Germinal center (tissue), 1 donor: ENCODE measurements at regions not wholly inside any gene's neighbourhood (a gene's known extent, or its start where the extent isn't known, plus 50 kb on each side); places are given as distances from the start of the nearest gene placed in this dataset.

Experiments used
- DNase-seq: peaks from one replicate; pipeline ENCODE4 v3.0.0; 2012; ENCODE audit warnings: mixed read lengths, low spot score

- DNase-seq: no peak
Measured at GRCh38 chr9:87249029-87249428, 248.6 kb upstream of the DAPK1 start.

GRCh38 chr9:87250205-87250604 lies 247.5 kb upstream of the DAPK1 start:
- DNase-seq: no peak

GRCh38 chr9:87255431-87256155 lies 242.1 kb upstream of the DAPK1 start:
- no peak for DNase-seq

GRCh38 chr9:87256973-87257372 lies 240.7 kb upstream of the DAPK1 start:
- no peak for DNase-seq

GRCh38 chr9:87259543-87260518 lies 237.8 kb upstream of the DAPK1 start:
- DNase-seq: no peak

GRCh38 chr9:87263291-87263690 lies 234.4 kb upstream of the DAPK1 start:
- no peak for DNase-seq

GRCh38 chr9:87266697-87267096 lies 231.0 kb upstream of the DAPK1 start:
- DNase-seq: no peak

- DNase-seq: no peak
Measured at GRCh38 chr9:87267251-87268070, 230.2 kb upstream of the DAPK1 start.

GRCh38 chr9:87269296-87270176 lies 228.1 kb upstream of the DAPK1 start:
- no peak for DNase-seq

- DNase-seq: no peak
Measured at GRCh38 chr9:87270221-87270847, 227.3 kb upstream of the DAPK1 start.

- DNase-seq: no peak
Measured at GRCh38 chr9:87270848-87271234, 226.8 kb upstream of the DAPK1 start.

GRCh38 chr9:87271696-87272477 lies 225.8 kb upstream of the DAPK1 start:
- no peak for DNase-seq

- DNase-seq: no peak
Measured at GRCh38 chr9:87275047-87275725, 222.5 kb upstream of the DAPK1 start.

GRCh38 chr9:87276327-87276841 lies 221.3 kb upstream of the DAPK1 start:
- no peak for DNase-seq

- DNase-seq: no peak
Measured at GRCh38 chr9:87276851-87277261, 220.8 kb upstream of the DAPK1 start.

GRCh38 chr9:87277346-87277745 lies 220.3 kb upstream of the DAPK1 start:
- no peak for DNase-seq

- DNase-seq: no peak
Measured at GRCh38 chr9:87278971-87279733, 218.5 kb upstream of the DAPK1 start.

- no peak for DNase-seq
Measured at GRCh38 chr9:87280421-87280820, 217.2 kb upstream of the DAPK1 start.
